GM18498 (cell line): ENCODE measurements at regions not wholly inside any gene's neighbourhood (a gene's known extent, or its start where the extent isn't known, plus 50 kb on each side); places are given as distances from the start of the nearest gene placed in this dataset.

ENCODE experiments used
- ATAC-seq: cut with Tn5 transposase; IDR thresholded peaks from one replicate; pipeline ENCODE4 v1.9.1; 2021; ENCODE audit warnings: mild to moderate bottlenecking, moderate library complexity; ENCODE audit not compliant: unreplicated experiment

DNA sequence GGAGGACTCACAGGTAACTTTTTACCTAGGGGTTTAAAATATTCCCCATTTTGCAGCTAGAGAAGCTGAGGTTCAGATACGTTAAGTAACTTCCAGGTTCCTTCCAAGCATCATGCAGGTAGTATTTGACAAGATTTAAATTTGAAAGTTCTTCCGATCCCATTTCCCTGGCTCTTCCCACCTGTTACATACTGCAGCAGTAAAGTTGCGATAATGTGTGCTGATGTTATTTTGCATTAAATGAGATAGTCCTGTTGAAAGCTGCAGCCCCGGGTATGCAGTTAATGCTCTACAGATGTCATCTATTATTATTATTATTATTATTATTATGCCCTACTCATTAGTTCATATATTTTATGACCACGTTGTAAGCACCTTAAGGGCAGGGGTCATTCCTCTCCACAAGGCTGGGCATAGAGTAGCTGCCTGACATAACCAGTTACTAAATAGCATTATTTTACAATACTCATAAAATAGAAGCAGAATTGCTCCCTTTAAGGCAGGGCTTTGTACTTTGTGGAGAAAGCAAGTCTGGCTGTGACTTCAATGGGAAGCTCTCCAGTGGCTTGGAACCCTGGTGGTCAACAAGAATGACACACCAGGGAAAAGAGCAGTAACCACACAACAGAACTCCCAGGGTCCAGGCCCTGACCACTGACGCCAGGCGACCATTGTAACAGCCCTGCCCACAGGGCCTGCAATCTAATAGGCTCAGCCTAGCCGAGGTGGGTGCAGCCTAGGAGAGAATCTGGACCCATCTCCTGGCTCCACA is 90.8 kb upstream of the CALM2 start:
- ATAC-seq: no peak

DNA sequence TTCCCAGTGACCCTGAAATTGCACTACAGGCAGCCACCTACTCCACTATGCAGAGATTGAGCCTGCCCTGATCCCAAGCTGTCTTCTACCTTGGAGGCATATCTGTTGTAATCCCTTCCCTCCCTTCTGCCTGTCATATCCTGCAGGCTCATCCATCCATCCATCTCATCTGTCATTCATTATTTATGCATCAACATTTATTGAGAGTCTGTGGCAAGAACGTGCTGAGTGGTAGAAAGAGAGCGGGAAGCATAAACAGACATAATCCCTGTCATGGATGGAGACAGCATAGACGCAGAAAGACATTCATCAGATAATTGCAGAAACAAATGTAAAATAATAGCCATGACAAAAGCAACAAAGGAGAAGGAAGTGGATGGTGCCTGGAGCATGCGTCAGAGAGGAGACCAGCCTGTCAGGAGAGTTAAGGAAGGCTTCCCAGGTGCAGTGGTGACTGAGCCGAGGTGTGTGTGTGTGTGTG is 89.5 kb upstream of the CALM2 start:
- ATAC-seq: no peak

DNA sequence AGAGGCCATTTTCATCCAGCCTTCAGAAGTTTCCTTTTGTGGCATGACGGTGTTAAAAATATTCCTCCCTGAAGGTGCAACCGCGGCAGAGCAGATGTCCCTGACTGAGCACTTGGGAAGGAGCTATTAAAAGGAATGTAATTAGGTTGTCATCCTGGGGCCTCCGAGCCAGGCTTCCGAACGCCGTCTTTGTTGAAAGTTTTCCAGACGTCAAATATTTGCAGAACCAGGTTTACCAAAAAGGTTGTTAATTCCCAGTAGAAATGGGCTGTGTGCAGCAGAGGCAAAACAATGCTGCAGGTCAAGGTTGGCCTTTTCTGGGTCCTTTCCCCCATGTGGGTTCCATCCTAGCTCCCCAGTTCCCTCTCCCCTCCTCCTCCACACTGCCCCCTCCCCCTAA is 88.8 kb upstream of the CALM2 start:
- no peak for ATAC-seq

DNA sequence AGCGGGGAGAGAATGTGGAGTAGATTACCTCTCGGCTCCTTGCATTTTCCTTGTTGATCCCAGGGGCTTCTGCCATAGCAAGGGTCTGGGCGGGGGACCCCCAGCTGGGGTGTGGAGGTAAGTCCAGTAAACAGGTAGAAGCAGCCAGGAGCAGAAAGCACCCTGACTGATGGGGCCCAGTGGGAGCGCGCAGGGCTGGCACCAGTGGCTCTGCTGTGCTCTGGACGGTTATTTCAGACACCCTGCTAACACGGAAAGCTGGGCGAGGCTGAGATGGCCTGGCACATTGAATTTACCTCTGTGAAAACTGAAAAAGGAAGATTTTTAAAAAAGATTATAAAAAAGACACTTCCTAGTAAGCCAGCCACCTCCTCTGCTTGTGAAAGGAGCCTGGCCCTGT is 88.4 kb upstream of the CALM2 start:
- ATAC-seq: no peak

DNA sequence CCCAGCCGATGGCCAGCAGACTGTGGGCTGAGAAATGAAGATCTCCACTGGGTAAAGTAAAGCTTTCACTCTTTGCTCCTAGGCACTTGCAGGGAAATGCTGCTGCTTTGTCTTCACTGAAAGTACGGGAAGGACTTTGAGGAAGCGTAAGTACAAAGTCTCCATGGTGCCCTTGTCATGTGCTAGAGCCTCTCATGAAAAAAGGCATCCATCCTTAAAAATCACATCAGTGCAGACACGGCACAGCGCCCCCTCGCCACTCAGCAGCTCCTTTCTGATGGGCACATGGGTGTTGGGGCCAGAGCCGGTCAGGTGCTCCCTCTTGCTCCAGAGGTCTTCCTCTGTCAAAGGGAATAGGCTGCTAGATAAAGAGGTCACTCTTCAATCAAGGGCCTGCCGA is 87.8 kb upstream of the CALM2 start:
- no peak for ATAC-seq

DNA sequence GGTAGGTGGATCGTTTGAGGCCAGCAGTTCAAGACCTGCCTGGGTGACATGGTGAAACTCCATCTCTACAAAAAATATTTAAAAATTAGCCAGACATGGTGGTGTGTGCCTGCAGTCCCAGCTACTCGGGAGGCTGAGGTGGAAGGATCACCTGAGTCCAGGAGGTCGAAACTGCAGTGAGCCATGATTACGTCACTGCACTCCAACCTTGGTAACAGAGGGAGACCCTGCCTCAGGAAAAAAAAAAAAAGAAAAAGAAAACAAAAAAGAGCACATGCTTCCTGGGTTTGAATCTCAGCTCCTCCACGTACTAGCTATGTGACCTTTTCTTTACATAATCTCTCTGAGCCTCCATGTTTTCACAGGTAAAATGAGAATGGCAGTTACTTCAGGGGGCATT is 86.3 kb upstream of the CALM2 start:
- ATAC-seq: no peak

DNA sequence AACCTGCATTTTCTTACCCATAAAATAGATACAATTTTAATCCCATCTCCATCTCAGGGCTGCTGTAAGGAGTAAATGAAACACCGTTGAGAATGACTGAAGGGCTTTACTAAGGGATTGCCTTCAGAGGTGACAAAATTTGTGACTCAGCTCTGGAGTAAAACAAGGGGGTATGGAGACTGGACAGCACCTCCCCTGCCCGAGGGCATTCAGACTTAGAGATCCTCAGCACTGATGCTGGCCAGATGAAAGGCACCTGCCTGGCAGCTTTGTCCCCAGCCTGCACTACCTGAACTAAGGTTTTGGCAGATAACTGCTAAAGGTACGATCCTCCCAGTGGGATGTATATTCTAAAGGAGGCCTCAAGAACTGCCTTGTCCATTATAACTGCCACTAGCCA is 84.7 kb upstream of the CALM2 start:
- no peak for ATAC-seq

DNA sequence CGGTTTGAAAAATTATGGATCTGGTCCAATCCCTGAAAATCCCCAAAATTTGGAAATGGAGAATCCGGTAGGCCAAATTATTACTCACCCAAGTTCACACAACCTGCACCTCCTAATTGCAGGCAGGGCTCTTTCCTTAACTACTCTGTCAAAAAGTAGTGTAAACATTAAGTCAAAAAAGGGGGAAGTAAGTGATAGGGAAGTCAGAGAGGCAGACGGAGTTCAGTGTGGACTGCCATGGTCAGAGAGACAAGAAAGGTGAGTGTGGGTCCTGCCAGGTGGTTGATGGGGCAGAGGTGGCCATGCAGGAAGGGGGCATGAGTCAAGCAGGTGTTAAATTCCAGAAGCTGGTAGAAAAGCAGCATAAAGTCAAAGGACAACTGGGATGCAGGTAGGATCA is 83.5 kb upstream of the CALM2 start:
- ATAC-seq: no peak

DNA sequence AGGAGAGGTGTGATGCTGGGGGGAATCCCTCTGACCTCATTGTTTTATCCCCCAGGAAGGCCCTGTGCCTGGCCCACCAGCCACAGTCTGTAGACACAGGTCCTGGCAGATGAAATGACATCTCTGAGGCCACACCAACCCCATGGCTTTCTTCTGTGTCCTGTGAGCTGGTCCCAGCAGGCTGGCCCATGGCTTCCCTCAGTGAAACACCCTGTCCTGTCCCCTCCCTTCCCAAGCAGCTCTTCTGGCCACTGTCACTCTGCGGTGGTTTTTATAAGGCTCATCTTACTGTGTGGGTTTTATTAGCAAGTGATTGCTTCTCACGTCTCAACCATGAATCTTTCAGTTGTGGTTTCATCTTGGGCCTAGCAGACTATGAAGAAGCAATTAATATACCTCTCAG is 81.6 kb upstream of the CALM2 start:
- peak; percentile 67 for ATAC-seq

DNA sequence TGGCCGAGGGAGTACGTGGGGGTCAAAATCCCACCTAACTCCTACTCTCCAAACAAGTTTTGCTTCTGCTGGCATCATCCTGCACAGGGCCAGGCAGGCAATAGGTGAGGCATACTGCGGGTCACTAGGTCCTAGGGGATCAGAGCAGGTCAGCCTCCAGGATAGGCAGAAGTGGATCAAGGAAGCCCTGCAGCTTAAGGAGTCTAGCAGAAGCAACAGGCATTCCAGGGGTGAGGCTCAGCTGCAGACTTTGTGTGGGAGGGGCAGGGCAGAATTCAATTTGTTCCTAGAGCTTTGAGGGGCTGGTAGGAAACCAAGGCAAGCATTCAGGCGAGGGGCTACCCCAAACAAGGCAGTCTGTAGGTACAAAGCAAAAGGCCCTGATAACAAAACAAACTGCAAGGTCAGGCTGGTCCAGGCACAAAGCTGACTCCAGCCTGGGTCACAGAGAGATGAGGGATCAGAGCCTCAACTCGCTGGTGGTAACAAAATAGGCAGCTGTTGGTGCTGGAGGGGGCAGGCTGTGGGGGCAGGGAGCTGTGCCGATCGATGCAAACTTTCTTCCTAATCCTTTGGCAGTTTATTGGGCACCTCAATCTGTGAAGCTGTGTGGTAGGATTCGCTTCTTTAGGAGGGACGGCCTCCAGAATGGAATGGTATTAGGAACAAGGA is 80.2 kb upstream of the CALM2 start:
- no peak for ATAC-seq

DNA sequence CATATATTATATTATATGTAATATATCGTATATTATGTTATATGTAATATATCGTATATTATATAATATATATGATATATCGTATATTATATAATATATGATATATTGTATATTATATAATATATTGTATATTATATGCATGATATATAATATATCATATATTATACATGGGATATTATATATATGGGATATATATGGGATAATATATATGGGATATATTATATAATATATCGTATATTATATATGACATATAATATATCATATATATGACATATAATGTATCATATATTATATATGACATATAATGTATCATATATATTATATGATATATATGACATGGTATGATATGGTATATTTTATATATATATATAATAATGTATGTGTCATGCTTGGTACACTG is 79.5 kb upstream of the CALM2 start:
- no peak for ATAC-seq

DNA sequence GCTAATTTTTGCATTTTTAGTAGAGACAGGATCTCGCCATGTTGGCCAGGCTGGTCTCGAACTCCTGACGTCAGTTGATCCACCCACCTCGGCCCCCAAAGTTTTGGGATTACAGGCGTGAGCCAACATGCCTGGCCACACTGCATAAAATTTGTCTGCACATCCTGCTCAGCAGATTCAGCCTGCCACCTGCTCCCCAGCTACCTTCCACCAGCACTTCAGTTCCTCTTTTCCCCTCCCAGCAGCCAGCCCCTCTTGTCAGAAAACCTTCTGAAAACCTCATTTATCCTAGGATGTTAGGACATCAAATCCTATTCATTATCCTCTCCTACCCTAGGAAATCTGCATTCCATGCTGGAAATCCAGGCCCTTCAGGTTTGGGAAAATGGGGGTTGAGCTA is 78.2 kb upstream of the CALM2 start:
- ATAC-seq: no peak

DNA sequence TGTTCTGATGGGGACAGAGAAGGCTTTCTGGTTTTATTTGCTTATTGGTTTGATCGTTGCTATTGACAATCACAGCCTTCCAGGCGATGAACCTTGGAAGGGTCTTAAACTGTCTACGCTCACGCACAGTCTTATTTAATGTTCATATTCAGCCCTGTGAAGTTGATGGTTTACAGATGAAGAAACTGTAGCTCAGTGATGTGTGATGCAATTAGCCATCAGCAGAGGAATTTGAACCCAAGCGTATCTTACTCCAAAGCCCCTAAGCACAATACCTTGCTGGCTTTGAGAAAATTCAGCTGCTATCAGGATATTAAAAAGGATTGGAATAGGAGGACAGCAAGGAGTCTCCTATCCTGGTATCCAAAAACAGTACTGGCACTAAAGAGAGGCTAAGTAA is 77.1 kb upstream of the CALM2 start:
- ATAC-seq: no peak

DNA sequence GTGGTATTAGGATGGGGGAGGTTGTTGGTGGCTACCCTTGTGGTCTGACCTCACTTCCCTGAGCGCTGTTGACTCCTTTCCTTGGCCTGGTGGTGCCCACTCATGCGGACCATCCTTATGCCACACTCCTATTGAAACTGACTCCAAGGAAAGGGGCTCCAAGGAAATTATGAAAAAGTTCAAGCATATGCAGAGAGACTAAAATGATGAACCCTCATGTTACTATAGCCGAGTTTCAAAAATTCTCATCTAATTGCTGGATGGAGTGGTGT is 75.0 kb upstream of the CALM2 start:
- no peak for ATAC-seq

DNA sequence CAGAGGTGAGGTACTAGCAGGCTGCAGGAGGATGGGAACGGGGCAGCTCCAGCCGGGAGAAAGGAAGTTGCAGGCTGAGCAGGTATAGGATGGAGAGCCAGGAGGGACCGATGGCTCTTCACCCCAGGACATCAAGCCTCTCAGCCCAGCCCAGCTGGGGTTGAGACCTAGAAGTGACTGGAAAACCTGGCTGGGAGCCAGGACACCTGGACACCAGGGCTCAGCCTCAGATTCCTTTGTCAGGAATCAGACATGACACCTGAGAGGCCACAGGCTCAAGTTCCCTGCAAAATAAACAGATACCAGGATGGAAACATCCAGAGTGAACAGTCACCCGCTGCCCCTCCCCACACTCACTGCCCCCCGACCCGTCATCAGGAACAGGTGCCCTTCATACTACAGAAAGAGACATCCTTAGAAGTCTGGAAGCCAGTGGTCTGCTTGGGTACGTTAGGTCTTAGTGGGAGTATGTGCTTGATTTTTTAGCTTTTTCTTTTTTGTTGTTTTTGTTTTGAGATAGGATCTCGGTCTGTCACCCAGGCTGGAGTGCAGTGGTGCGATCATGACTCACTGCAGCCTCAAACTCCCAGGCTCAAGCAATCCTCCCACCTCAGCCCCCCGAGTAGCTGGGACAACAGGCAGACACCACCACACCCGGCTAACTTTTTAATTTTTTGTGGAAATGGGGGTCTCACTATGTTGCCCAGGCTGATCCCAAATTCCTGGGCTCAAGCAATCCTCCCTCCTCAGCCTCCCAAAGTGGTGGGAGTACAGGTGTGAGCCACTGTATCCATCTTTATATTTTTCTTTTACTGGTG is 74.5 kb upstream of the CALM2 start:
- ATAC-seq: no peak

DNA sequence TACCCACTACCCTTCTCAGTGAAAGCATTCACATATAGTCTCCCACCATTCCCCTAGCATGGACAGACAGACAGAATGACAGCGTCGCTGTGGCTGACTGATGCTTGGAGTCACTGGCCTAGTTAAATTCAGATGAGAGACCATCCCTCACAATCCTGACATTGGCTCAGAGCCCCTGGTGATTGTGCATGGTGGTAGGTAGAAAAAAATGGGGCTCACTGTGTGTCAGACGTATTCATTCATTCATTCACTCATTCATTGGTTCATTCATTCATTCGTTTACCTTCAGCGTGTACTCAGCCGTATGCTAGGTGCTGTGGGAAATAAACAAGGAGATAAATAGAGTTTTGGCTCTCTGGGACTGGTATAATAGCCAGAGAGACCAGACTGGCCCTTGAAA is 73.6 kb upstream of the CALM2 start:
- ATAC-seq: no peak

DNA sequence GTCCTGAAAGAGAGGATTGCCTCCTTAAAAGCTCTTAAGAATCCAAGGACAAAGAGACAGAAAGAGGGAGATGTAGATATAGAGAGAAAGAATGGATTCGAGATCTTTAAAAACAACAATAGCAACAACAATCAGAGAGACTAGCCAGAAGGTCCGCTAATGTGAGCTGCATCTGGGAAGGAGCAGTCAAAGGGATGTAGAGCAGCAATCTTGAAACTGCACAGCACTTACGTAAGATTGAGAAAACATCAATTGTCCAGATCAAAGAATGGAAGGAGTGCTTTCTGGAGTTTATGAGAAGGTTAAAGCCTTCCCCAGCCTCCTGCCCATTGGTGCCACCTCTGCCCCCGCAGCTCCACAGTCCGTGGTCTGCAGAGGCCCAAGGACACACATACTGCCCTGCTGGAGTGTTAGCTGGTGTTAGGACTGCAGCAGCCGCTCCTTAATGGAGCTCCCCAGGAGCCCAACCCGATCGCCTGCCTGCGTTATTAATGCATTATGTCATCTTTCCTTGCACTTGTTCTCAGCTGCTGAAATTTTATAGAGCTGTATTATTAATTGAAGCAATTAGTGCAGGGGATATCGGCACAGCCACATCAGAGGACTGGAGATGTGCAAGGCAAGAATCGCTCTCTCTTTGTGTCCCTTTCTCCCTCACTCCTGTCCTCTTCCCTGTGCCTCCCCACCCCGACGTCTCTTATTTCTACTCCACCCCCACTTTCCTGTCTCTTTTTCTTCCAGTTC is 73.0 kb upstream of the CALM2 start:
- no peak for ATAC-seq

DNA sequence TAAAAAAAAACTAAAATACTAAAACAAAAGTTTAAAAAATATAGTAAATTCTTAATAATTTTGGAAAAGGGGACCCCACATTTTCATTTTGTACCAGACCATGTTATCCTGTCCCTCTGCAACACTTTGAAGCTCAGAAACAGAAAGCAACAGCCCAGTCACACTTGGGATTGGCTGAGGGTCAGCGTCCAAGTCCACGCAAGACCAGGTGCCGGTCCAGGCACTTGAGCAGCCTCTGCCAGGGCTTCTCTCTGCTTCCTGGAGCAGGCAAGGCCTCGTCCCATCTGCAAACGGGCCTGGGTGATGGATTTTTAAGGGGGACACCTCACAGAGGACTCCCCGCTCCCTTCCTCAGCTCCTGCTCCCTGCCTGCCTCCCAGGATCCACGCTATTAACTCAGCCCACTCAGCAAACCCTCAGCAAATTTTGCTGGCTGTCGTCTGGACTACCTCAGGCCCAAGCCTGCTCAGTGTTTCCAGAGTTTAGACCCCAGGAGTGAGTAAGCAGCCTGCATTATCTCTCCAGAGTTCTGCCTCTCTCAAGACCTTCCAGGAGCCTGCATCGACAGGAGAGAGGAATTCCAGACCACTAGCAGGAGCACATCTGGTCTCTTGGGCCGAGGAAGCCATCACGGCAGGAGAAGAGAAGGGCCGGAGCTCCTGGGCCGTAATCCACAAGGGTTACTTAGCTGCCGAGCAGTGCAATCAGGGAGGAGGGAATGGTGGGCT is 67.4 kb upstream of the CALM2 start:
- ATAC-seq: no peak

DNA sequence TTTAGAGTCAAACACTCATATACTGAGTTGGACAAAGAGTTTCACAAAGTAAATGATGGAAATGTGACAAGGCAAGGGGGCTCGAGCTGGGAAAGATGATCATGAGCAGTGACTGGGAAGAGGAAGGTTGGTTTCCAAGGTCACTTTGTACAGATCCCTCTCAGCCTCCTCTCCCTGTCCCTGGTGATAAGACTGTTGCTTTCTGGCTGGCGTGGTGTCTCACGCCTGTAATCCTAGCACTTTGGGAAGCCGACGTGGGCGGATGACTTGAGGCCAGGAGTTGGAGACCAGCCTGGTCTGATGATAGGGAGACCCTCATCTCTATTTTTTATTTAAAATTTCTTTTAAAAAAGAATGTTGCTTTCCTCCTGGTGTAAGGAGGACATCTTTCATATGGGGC is 65.4 kb upstream of the CALM2 start:
- ATAC-seq: no peak

DNA sequence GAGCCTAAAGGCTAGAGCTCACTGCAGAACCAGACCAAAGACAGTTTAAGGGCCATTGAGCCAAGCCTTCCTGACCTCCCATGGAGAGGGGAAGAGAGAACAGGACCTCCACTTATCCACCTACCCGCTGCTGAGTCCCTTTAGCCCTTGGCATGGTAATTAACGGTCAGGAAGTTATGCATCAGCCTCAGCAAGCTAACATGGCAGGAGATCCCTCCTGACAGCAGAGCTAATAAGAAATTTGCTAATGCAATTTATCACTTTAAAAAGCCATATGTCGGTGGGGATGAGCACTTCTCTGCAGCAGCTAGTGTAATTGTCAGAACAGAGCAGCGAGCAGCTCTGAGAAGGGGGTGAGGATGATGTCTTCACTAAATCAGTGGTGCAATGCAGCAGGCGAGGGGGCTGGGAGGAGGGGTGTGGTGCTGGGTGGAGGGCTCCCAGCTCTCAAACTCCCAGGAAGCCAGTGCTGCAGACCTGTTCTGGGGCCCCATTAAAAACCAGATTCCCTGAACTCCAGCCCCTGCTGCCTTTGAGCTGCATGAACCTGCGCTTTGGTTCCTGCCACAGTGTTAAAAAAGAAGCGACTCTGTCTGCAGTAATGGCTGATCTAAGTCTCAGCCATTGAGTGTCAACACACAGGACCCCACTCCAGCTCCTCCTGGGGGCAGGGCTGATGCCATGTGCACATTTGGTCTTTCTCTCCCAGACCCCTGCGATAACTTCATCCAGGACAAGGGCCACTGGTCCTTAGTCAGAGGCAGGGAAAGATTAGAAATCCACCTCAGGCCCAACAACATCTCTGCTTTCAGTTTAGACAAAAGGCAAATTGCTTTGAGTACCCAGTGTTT is 63.0 kb upstream of the CALM2 start:
- no peak for ATAC-seq
